ENCODE measurements at regions not wholly inside any gene's neighbourhood (a gene's known extent, or its start where the extent isn't known, plus 50 kb on each side); places are given as distances from the start of the nearest gene placed in this dataset.

GRCh38 chr10:65123120-65123519 lies 1601.9 kb downstream of the REEP3 start:
- TF ChIP-seq SP2 (tag by site-specific recombination; IDR thresholded peaks at IDR 0.05) (no peak), CTCF (tag by site-specific recombination; IDR thresholded peaks at IDR 0.05) (no peak), ZNF302 (tag by site-specific recombination; IDR thresholded peaks at IDR 0.05; ENCODE audit: low read depth) (no peak), ZNF266 (tag by site-specific recombination; IDR thresholded peaks at IDR 0.05; ENCODE audit: low read depth) (no peak), YY1 (tag by site-specific recombination; IDR thresholded peaks at IDR 0.05) (no peak), REST (tag by site-specific recombination; IDR thresholded peaks at IDR 0.05) (no peak)
